Ovary (tissue), 3 donors: ENCODE measurements at regions not wholly inside any gene's neighbourhood (a gene's known extent, or its start where the extent isn't known, plus 50 kb on each side); places are given as distances from the start of the nearest gene placed in this dataset.

Experiments
- POLR2A ChIP-seq: fragments of 450-650 bp; IDR thresholded peaks from one replicate; pipeline ENCODE4 v1.6.1; 2017; ENCODE audit warnings: antibody characterized with exemption, mild to moderate bottlenecking, moderate library complexity
- TF ChIP-seq, protein P1 (sequence below), 3 donors: fragments of 450-650 bp in 2 of 3; fragments of 200-600 bp in 1 of 3; IDR thresholded peaks; one replicate each; pipeline versions ENCODE4 v1.5.1 to v1.8.0; 2016 to 2022; ENCODE audit warnings: antibody characterized with exemption in 3 of 3, mild to moderate bottlenecking in 1 of 3
- donor health status: DM: no; HTN: no; CAD: no.

GRCh38 chr3:102096066-102096465 is 246.8 kb downstream of the NFKBIZ start:
- TF ChIP-seq, protein P1, sequence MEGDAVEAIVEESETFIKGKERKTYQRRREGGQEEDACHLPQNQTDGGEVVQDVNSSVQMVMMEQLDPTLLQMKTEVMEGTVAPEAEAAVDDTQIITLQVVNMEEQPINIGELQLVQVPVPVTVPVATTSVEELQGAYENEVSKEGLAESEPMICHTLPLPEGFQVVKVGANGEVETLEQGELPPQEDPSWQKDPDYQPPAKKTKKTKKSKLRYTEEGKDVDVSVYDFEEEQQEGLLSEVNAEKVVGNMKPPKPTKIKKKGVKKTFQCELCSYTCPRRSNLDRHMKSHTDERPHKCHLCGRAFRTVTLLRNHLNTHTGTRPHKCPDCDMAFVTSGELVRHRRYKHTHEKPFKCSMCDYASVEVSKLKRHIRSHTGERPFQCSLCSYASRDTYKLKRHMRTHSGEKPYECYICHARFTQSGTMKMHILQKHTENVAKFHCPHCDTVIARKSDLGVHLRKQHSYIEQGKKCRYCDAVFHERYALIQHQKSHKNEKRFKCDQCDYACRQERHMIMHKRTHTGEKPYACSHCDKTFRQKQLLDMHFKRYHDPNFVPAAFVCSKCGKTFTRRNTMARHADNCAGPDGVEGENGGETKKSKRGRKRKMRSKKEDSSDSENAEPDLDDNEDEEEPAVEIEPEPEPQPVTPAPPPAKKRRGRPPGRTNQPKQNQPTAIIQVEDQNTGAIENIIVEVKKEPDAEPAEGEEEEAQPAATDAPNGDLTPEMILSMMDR (IDR thresholded peaks at IDR 0.05), result no peak
- TF ChIP-seq POLR2A, result no peak
